T-helper 1 cell treated with Interleukin-12 subunit alpha and Interleukin-12 subunit beta and Interleukin-4 antibody, amounts not matched to agents 30 ng/mL and 1 ng/mL, for 36 hours (primary cell): ENCODE measurements at regions not wholly inside any gene's neighbourhood (a gene's known extent, or its start where the extent isn't known, plus 50 kb on each side); places are given as distances from the start of the nearest gene placed in this dataset.

Experiments used
- intact Hi-C: fragments of 100-400 bp; cut with micrococcal nuclease; formaldehyde crosslinking; loops from one replicate; pipeline ENCODE4 v1.15.1; 2024

GRCh38 chr3:111465081-111465670 is 76.8 kb upstream of the CD96 start:
- intact Hi-C loops: no loop called here

GRCh38 chr3:111470032-111470431 is 72.0 kb upstream of the CD96 start:
- intact Hi-C loops: no loop called here

GRCh38 chr3:111471831-111472230 is 70.2 kb upstream of the CD96 start:
- intact Hi-C loops: no loop called here

- intact Hi-C loops: no loop called here
Measured at GRCh38 chr3:111472556-111472955, 69.4 kb upstream of the CD96 start.

GRCh38 chr3:111473550-111473949 is 68.4 kb upstream of the CD96 start:
- intact Hi-C loops: no loop called here

- intact Hi-C loops: no loop called here
Measured at GRCh38 chr3:111476701-111477100, 65.3 kb upstream of the CD96 start.

GRCh38 chr3:111480091-111480490 is 61.9 kb upstream of the CD96 start:
- intact Hi-C loops: no loop called here

- intact Hi-C loops: no loop called here
Measured at GRCh38 chr3:111481551-111481950, 60.4 kb upstream of the CD96 start.

- intact Hi-C loops: no loop called here
Measured at GRCh38 chr3:111482574-111482973, 59.4 kb upstream of the CD96 start.

- intact Hi-C loops: no loop called here
Measured at GRCh38 chr3:111485086-111485485, 56.9 kb upstream of the CD96 start.
